ENCODE measurements at regions not wholly inside any gene's neighbourhood (a gene's known extent, or its start where the extent isn't known, plus 50 kb on each side); places are given as distances from the start of the nearest gene placed in this dataset.

- ChIA-PET CTCF (no interaction called here), POLR2A (no interaction called here)
- Histone ChIP-seq H3K27me3 (ENCODE audit: control insufficient read depth, insufficient read depth, low read length) (no peaks in the 10 kb centered on the region), H3K36me3 (ENCODE audit: control insufficient read depth, insufficient read depth, low read length) (no peaks in the 10 kb centered on the region), H3K4me3 (ENCODE audit: low read depth, low read length) (no peak overlapping the region)
- no peak for DNase-seq (ENCODE audit: low read depth)
- no peak for TF ChIP-seq CTCF (IDR thresholded peaks at IDR 0.05; ENCODE audit: insufficient read depth, low read depth, low read length)
Measured at GRCh38 chr18:78818495-78818894, 161.1 kb upstream of the SALL3 start.

DNA sequence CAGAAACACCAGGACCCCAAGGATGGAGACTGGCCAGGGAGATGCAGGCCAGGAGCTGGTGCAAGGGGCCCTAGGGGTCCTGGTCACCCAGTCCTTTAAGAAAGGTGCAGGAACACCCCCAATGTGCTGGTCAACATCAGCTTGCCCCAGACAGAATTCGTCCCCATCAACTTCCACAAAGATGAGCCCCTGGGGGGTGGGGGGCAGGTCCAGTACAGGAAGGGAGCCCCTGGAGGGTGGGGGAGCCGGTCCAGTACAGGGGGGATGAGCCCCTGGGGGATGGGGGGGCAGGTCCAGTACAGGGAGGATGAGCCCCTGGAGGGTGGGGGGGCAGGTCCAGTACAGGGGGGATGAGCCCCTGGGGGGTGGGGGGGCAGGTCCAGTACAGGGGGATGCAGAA, 160.7 kb upstream of the SALL3 start:
- TF ChIP-seq CTCF (IDR thresholded peaks at IDR 0.05; ENCODE audit: insufficient read depth, low read depth, low read length) = no peak
- Histone ChIP-seq H3K4me3 (ENCODE audit: low read depth, low read length) (no peak overlapping the region), H3K36me3 (ENCODE audit: control insufficient read depth, insufficient read depth, low read length) (no peaks in the 10 kb centered on the region), H3K27me3 (ENCODE audit: control insufficient read depth, insufficient read depth, low read length) (no peaks in the 10 kb centered on the region)
- POLR2A ChIA-PET = no interaction called here
- CTCF ChIA-PET = no interaction called here
- no peak for DNase-seq (ENCODE audit: low read depth)

DNA sequence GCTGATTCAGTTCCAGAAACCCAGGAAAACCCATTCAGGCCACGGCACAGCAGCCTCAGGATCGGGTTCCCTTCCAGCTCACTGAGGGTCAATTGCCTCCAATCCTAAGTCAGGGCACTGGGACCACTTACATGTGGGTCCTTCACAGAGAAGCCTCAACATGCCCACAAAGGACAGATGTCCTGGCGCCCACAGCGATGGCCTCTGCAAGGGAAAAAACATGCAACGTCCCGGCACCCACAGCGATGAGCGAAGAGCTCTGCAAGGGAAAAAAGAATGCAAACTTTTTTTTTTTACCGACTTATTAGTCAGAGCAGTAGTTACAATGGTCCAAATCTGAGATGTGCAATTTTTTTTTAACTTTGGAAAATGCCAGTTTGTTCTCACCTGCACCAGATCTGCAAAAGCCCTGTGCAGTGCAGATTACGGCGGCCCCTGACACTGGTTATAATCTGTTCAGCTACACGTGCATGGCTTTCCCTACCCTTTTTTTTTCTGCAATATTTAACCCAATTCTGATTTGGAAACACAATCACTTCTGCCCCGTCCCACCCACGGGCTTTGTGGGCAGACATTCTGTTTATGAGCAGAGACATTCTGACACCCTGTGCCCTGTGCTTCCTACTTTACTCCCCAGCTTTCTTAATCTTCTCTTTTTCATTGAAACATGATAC, 159.3 kb upstream of the SALL3 start:
- Histone ChIP-seq H3K27me3 (ENCODE audit: control insufficient read depth, insufficient read depth, low read length) (no peaks in the 10 kb centered on the region), H3K36me3 (ENCODE audit: control insufficient read depth, insufficient read depth, low read length) (no peaks in the 10 kb centered on the region), H3K4me3 (ENCODE audit: low read depth, low read length) (no peak overlapping the region)
- POLR2A ChIA-PET = no interaction called here
- no peak for DNase-seq (ENCODE audit: low read depth)
- CTCF ChIA-PET = interaction anchor here (0.6 kb wide), 1 partner anchor 149 kb away, joined by 5 read pairs; no protein-coding TSS in a partner anchor
- TF ChIP-seq CTCF (IDR thresholded peaks at IDR 0.05; ENCODE audit: insufficient read depth, low read depth, low read length) = no peak

DNA sequence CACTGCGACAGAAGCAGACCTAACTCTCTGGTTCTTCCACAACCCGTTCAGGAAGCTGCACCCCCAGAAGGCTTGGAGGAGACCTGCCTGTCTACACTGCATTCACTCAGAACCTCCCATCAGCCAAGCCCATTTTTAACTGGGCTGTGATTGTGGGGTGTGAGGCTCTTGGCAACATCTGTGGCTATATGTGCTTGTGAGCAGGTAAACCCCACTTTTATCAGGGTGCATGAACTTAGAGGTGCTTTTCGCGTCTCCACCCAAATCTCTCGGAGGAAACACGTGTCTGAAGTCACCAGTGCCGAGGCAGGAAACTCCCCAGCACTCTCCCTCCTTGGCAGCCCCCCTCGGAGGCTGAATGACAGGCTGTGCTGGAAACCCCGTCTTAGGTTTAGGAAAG, 158.2 kb upstream of the SALL3 start:
- ChIA-PET POLR2A (no interaction called here), CTCF (no interaction called here)
- no peak for DNase-seq (ENCODE audit: low read depth)
- no peak overlapping the region for H3K4me3 ChIP-seq (ENCODE audit: low read depth, low read length)
- H3K36me3 ChIP-seq (ENCODE audit: control insufficient read depth, insufficient read depth, low read length) = no peaks in the 10 kb centered on the region
- TF ChIP-seq CTCF (IDR thresholded peaks at IDR 0.05; ENCODE audit: insufficient read depth, low read depth, low read length) = no peak
- H3K27me3 ChIP-seq (ENCODE audit: control insufficient read depth, insufficient read depth, low read length) = no peaks in the 10 kb centered on the region

GRCh38 chr18:78822171-78822948, 157.3 kb upstream of the SALL3 start:
- Histone ChIP-seq H3K4me3 (ENCODE audit: low read depth, low read length) (no peak overlapping the region), H3K27me3 (ENCODE audit: control insufficient read depth, insufficient read depth, low read length) (no peaks in the 10 kb centered on the region), H3K36me3 (ENCODE audit: control insufficient read depth, insufficient read depth, low read length) (no peaks in the 10 kb centered on the region)
- ChIA-PET POLR2A (no interaction called here), CTCF (no interaction called here)
- DNase-seq (ENCODE audit: low read depth) = no peak
- TF ChIP-seq CTCF (IDR thresholded peaks at IDR 0.05; ENCODE audit: insufficient read depth, low read depth, low read length) = no peak
